ENCODE measurements at regions not wholly inside any gene's neighbourhood (a gene's known extent, or its start where the extent isn't known, plus 50 kb on each side); places are given as distances from the start of the nearest gene placed in this dataset.
A peak's percentile ranks its signal among the peaks of the same experiment; 100 is the strongest.

GRCh38 chr21:28828021-28828420 lies 164.7 kb downstream of the LTN1 start:
- DNase-seq (ENCODE audit: low read depth): no peak
- H3K4me3 ChIP-seq (ENCODE audit: low read depth, low read length): no peak overlapping the region
- TF ChIP-seq CTCF (IDR thresholded peaks at IDR 0.05; ENCODE audit: insufficient read depth, low read length): no peak

GRCh38 chr21:28827422-28827821 lies 165.3 kb downstream of the LTN1 start:
- H3K4me3 ChIP-seq (ENCODE audit: low read depth, low read length): no peak overlapping the region
- no peak for DNase-seq (ENCODE audit: low read depth)
- TF ChIP-seq CTCF (IDR thresholded peaks at IDR 0.05; ENCODE audit: insufficient read depth, low read length): no peak

GRCh38 chr21:28826569-28826968 lies 166.1 kb downstream of the LTN1 start:
- no peak overlapping the region for H3K4me3 ChIP-seq (ENCODE audit: low read depth, low read length)
- TF ChIP-seq CTCF (IDR thresholded peaks at IDR 0.05; ENCODE audit: insufficient read depth, low read length): no peak
- no peak for DNase-seq (ENCODE audit: low read depth)

- H3K4me3 ChIP-seq (ENCODE audit: low read depth, low read length): no peak overlapping the region
- TF ChIP-seq CTCF (IDR thresholded peaks at IDR 0.05; ENCODE audit: insufficient read depth, low read length): no peak
- no peak for DNase-seq (ENCODE audit: low read depth)
Observed at GRCh38 chr21:28826021-28826420, 166.7 kb downstream of the LTN1 start.

- no peak for TF ChIP-seq CTCF (IDR thresholded peaks at IDR 0.05; ENCODE audit: insufficient read depth, low read length)
- H3K4me3 ChIP-seq (ENCODE audit: low read depth, low read length): no peak overlapping the region
- DNase-seq (ENCODE audit: low read depth): no peak
Observed at GRCh38 chr21:28823429-28823828, 169.2 kb downstream of the LTN1 start.

- no peak for TF ChIP-seq CTCF (IDR thresholded peaks at IDR 0.05; ENCODE audit: insufficient read depth, low read length)
- no peak overlapping the region for H3K4me3 ChIP-seq (ENCODE audit: low read depth, low read length)
- peak; percentile 64 for DNase-seq (ENCODE audit: low read depth)
Observed at GRCh38 chr21:28822486-28823335, 170.0 kb downstream of the LTN1 start.

- no peak overlapping the region for H3K4me3 ChIP-seq (ENCODE audit: low read depth, low read length)
- TF ChIP-seq CTCF (IDR thresholded peaks at IDR 0.05; ENCODE audit: insufficient read depth, low read length): no peak
- no peak for DNase-seq (ENCODE audit: low read depth)
Observed at GRCh38 chr21:28822123-28822399, 170.6 kb downstream of the LTN1 start.
